Gastroesophageal sphincter (tissue), 4 donors: ENCODE measurements at regions not wholly inside any gene's neighbourhood (a gene's known extent, or its start where the extent isn't known, plus 50 kb on each side); places are given as distances from the start of the nearest gene placed in this dataset.

Experiments
- ATAC-seq: fragments of 150-250 bp; one replicate; pipeline ENCODE4 v1.9.1; 2016; ENCODE audit warnings: mild to moderate bottlenecking, moderate library complexity
- H3K27ac ChIP-seq, 4 donors: fragments of 200-600 bp; sonication (generic) in 3 of 4; 1 replicate in 3 of 4; 2 replicates in 1 of 4; pipeline ENCODE4 v1.5.1; 2016 to 2019
- H3K27me3 ChIP-seq: fragments of 200-600 bp; sonication (generic); one replicate; pipeline ENCODE4 v1.5.1; 2019
- H3K36me3 ChIP-seq, 2 donors: fragments of 200-600 bp; sonication (generic); one replicate each; pipeline ENCODE4 v1.5.1; 2019; ENCODE audit warnings: control low read depth in 1 of 2
- H3K4me1 ChIP-seq, 3 donors: fragments of 200-600 bp; sonication (generic); 1 replicate in 2 of 3; 2 replicates in 1 of 3; pipeline ENCODE4 v1.5.1; 2016 to 2019; ENCODE audit warnings: control low read depth in 2 of 3
- H3K4me3 ChIP-seq, 2 donors: fragments of 200-600 bp; sonication (generic); one replicate each; pipeline ENCODE4 v1.5.1; 2019; ENCODE audit warnings: mild to moderate bottlenecking in 1 of 2, moderate library complexity in 1 of 2
- H3K9me3 ChIP-seq, 3 donors: fragments of 200-600 bp; sonication (generic); one replicate each; pipeline ENCODE4 v1.5.1; 2017 to 2019; ENCODE audit warnings: control low read depth in 2 of 3
- CTCF ChIP-seq, 4 experiments: fragments of 200-600 bp in 2 of 4; fragments of 450-650 bp in 2 of 4; sonication (generic) in 1 of 4; IDR thresholded peaks; one replicate each; pipeline ENCODE4 v1.5.1; 2017 to 2019; ENCODE audit warnings: antibody characterized with exemption in 4 of 4, mild to moderate bottlenecking in 2 of 4, moderate library complexity in 2 of 4
- EP300 ChIP-seq: sonication (generic); formaldehyde crosslinking; IDR thresholded peaks from one replicate; pipeline ENCODE4 v1.6.1; 2017; ENCODE audit warnings: antibody characterized with exemption, mild to moderate bottlenecking
- POLR2A ChIP-seq, 2 donors: fragments of 450-650 bp; IDR thresholded peaks; one replicate each; pipeline ENCODE4 v1.6.1; 2017; ENCODE audit warnings: antibody characterized with exemption in 2 of 2, mild to moderate bottlenecking in 2 of 2, moderate library complexity in 1 of 2
- POLR2AphosphoS5 ChIP-seq: sonication (generic); formaldehyde crosslinking; IDR thresholded peaks from one replicate; pipeline ENCODE4 v1.6.1; 2017; ENCODE audit warnings: antibody characterized with exemption
- WGBS, 2 donors: methylation state at CpG; one replicate each; pipeline ENCODE4 v1.1.5; 2018; ENCODE audit warnings: low coverage in 1 of 2; 5-methylcytosine and 5-hydroxymethylcytosine counted together

DNA sequence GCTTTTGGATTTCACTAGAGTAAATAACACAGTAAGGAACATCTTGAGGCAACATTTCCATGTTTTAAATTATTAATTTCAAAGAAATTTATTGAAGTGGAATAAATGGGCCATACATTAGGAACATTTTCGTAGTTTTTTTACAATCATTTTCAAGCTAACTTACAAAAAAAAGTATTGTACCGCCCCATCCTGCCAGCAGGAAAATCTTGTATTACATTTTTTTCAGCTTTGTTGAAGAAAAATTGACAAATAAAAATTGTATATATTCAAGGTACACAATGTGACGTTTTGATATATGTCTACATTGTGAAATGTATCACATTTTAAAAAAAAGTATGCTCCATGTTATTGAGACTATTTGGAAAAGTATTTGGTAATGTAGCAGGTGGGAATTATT, 1001.9 kb upstream of the NR2F2 start:
- 74 to 86% methylated on average over 3 of the region's 3 CpGs for WGBS, 2 donors
- peaks cover 0 to 10% (median 0%) of the 10 kb centered on the region in 3 donors for H3K4me1 ChIP-seq
- no peak for TF ChIP-seq EP300
- TF ChIP-seq POLR2AphosphoS5: no peak
- TF ChIP-seq CTCF (IDR thresholded peaks at IDR 0.05): no peak
- no peak for TF ChIP-seq POLR2A (IDR thresholded peaks at IDR 0.05)
- peaks cover 15% of the 10 kb centered on the region for H3K27me3 ChIP-seq
- H3K9me3 ChIP-seq: no peaks in the 10 kb centered on the region
- H3K4me3 ChIP-seq: no peak overlapping the region
- no peak for ATAC-seq
- peak overlapping the region in 1 of 4 donors; percentile 57 for H3K27ac ChIP-seq
- H3K36me3 ChIP-seq: no peaks in the 10 kb centered on the region

DNA sequence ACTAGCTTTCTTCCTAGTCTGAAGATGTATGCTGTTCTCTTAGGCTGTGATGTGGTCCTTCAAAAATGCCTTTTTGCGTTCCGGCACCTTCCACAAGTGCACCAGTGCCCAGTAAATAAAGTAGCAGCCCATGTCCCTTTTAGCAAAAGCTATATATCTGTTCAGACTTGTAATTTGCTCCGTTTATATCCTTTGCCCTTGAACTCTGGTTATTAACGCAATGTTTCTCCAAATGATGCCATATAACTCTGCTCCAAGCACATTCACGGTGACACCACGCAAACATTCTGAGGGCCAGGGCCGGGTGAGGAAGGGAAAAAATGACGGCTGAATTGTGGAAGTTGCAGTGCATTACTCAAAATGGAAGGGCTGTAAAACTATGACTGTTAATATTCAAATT, 1001.1 kb upstream of the NR2F2 start:
- H3K9me3 ChIP-seq: no peaks in the 10 kb centered on the region
- peaks cover 0 to 10% (median 0%) of the 10 kb centered on the region in 3 donors for H3K4me1 ChIP-seq
- H3K27ac ChIP-seq: peak overlapping the region in 1 of 4 donors; percentile 37
- no peak overlapping the region for H3K4me3 ChIP-seq
- 63 to 79% methylated on average over 4 to 7 of the region's 8 CpGs for WGBS, 2 donors
- peaks cover 15% of the 10 kb centered on the region for H3K27me3 ChIP-seq
- no peaks in the 10 kb centered on the region for H3K36me3 ChIP-seq
- TF ChIP-seq POLR2A (IDR thresholded peaks at IDR 0.05) (no peak), POLR2AphosphoS5 (no peak), CTCF (IDR thresholded peaks at IDR 0.05) (no peak), EP300 (no peak)
- no peak for ATAC-seq

GRCh38 chr15:95341686-95342085, 988.8 kb upstream of the NR2F2 start:
- TF ChIP-seq EP300 (no peak), CTCF (IDR thresholded peaks at IDR 0.05) (no peak), POLR2A (IDR thresholded peaks at IDR 0.05) (no peak), POLR2AphosphoS5 (no peak)
- no peak for ATAC-seq
- no peak overlapping the region for H3K4me3 ChIP-seq
- H3K36me3 ChIP-seq: no peaks in the 10 kb centered on the region
- no peaks in the 10 kb centered on the region for H3K27me3 ChIP-seq
- no peaks in the 10 kb centered on the region for H3K9me3 ChIP-seq
- no peaks in the 10 kb centered on the region for H3K4me1 ChIP-seq
- 85 to 97% methylated on average over 6 of the region's 6 CpGs for WGBS, 2 donors
- H3K27ac ChIP-seq: no peak overlapping the region

DNA sequence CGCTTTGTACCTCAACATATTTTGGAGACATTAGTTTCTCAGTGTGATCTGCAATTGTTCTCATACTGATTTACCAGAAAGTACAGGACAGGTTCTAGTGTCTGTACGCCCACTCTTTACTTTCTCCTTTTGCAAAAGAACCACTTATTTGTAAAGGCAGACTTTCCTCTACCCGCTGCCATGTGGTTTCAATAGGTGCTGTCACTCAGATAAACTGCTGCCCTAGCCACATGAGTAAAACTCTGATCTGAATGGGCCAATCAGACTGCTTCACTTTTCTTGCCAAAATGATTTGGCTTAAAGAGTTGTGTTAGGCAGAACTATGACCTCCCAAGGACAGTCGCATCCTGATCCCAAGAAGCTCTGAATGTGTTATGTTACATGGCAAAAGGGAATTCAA, 984.6 kb upstream of the NR2F2 start:
- 74 to 83% methylated on average over 3 to 4 of the region's 4 CpGs for WGBS, 2 donors
- Histone ChIP-seq H3K27me3 (no peaks in the 10 kb centered on the region), H3K27ac (no peak overlapping the region), H3K4me1 (no peaks in the 10 kb centered on the region), H3K4me3 (no peak overlapping the region), H3K9me3 (no peaks in the 10 kb centered on the region), H3K36me3 (no peaks in the 10 kb centered on the region)
- ATAC-seq: no peak
- no peak for TF ChIP-seq POLR2AphosphoS5
- TF ChIP-seq CTCF (IDR thresholded peaks at IDR 0.05): no peak
- no peak for TF ChIP-seq POLR2A (IDR thresholded peaks at IDR 0.05)
- no peak for TF ChIP-seq EP300

- Histone ChIP-seq H3K4me1 (no peaks in the 10 kb centered on the region), H3K4me3 (no peak overlapping the region), H3K27me3 (no peaks in the 10 kb centered on the region), H3K9me3 (no peaks in the 10 kb centered on the region), H3K27ac (no peak overlapping the region), H3K36me3 (no peaks in the 10 kb centered on the region)
- ATAC-seq: no peak
- TF ChIP-seq POLR2AphosphoS5: no peak
- no peak for TF ChIP-seq EP300
- TF ChIP-seq POLR2A (IDR thresholded peaks at IDR 0.05): no peak
- TF ChIP-seq CTCF (IDR thresholded peaks at IDR 0.05): no peak
- 89 to 91% methylated on average over 5 of the region's 5 CpGs for WGBS, 2 donors
These were observed 983.6 kb upstream of the NR2F2 start for GRCh38 chr15:95346721-95347475.
